H1 (cell line): ENCODE measurements at regions not wholly inside any gene's neighbourhood (a gene's known extent, or its start where the extent isn't known, plus 50 kb on each side); places are given as distances from the start of the nearest gene placed in this dataset.

Source experiments
- CTCF ChIA-PET: fragments of 300-600 bp; sonication (Branson Sonifier 250); formaldehyde crosslinking; loops from one replicate; lab custom pipeline; 2021; ENCODE audit not compliant: partially characterized antibody; lab: Charles Lee
- POLR2A ChIA-PET: fragments of 300-600 bp; sonication (Branson Sonifier 250); formaldehyde crosslinking; loops from one replicate; lab custom pipeline; 2021; ENCODE audit warnings: inconsistent platforms; ENCODE audit not compliant: partially characterized antibody; lab: Charles Lee
- DNase-seq, 2 experiments: peaks; one replicate each; pipeline versions ENCODE4 v3.0.0 to v3.0.0-alpha.2; 2010 to 2022; ENCODE audit warnings: low spot score in 2 of 2, low read depth in 1 of 2, mixed read lengths in 1 of 2
- FAIRE-seq: peaks from 2 replicates; lab custom pipeline; 2011; peaks lifted over from hg19 to GRCh38; lab: Jason Lieb, UNC
- H2AFZ ChIP-seq: 2 replicates; pipeline ENCODE4 v1.8.1; 2012; ENCODE audit warnings: low read length, inconsistent platforms
- H2AK5ac ChIP-seq: 2 replicates; pipeline ENCODE4 v1.6.1; 2013; ENCODE audit warnings: low read depth, low read length
- H2BK120ac ChIP-seq: replicated peaks from 2 replicates; pipeline ENCODE3; 2013; ENCODE audit warnings: low read depth, low read length, inconsistent platforms
- H2BK12ac ChIP-seq: 2 replicates; pipeline ENCODE4 v1.6.1; 2013; ENCODE audit warnings: low read depth, low read length
- H2BK15ac ChIP-seq: 2 replicates; pipeline ENCODE4 v1.6.1; 2013; ENCODE audit warnings: low read length
- H2BK20ac ChIP-seq: 2 replicates; pipeline ENCODE4 v1.6.1; 2013; ENCODE audit warnings: low read length
- H2BK5ac ChIP-seq: 2 replicates; pipeline ENCODE4 v1.6.1; 2013; ENCODE audit warnings: low read depth, low read length
- H3K14ac ChIP-seq: 2 replicates; pipeline ENCODE4 v1.6.1; 2013; ENCODE audit warnings: inconsistent platforms; ENCODE audit not compliant: insufficient read length
- H3K18ac ChIP-seq: 2 replicates; pipeline ENCODE4 v1.6.1; 2013; ENCODE audit warnings: low read length; ENCODE audit errors: extremely low read depth
- H3K23ac ChIP-seq: 2 replicates; pipeline ENCODE4 v1.6.1; 2013; ENCODE audit warnings: inconsistent platforms; ENCODE audit not compliant: insufficient read length
- H3K23me2 ChIP-seq: 2 replicates; pipeline ENCODE4 v1.6.1; 2013; ENCODE audit warnings: low read depth, low read length
- H3K27ac ChIP-seq: 2 replicates; pipeline ENCODE4 v1.6.1; 2011; ENCODE audit warnings: low read depth, low read length, inconsistent platforms
- H3K27me3 ChIP-seq, 4 experiments: replicated peaks in 1 of 4; 1 replicate in 1 of 4; 2 replicates in 3 of 4; pipeline versions ENCODE4 v1.6.1 to v1.8.1; 2011 to 2013; ENCODE audit warnings: low read length in 3 of 4, mild to moderate bottlenecking in 3 of 4, inconsistent platforms in 2 of 4, mixed read lengths in 2 of 4, moderate library complexity in 1 of 4; ENCODE audit not compliant: control insufficient read depth in 3 of 4, insufficient read depth in 3 of 4; ENCODE audit errors: extremely low read depth in 1 of 4
- H3K36me3 ChIP-seq, 4 experiments: 2 replicates each; pipeline versions ENCODE4 v1.6.1 to v1.8.1; 2011 to 2013; ENCODE audit warnings: mild to moderate bottlenecking in 4 of 4, low read length in 3 of 4, moderate library complexity in 2 of 4, control low read depth in 1 of 4, inconsistent platforms in 1 of 4; ENCODE audit not compliant: insufficient read depth in 4 of 4, control insufficient read depth in 2 of 4
- H3K4ac ChIP-seq: replicated peaks from 2 replicates; pipeline ENCODE3; 2013; ENCODE audit warnings: low read length, low read depth, mixed read lengths, inconsistent platforms; ENCODE audit not compliant: insufficient read length
- H3K4me1 ChIP-seq, 4 experiments: replicated peaks in 1 of 4; 1 replicate in 1 of 4; 2 replicates in 3 of 4; pipeline versions ENCODE4 v1.6.1 to v1.8.1; 2011 to 2013; ENCODE audit warnings: low read length in 3 of 4, inconsistent platforms in 2 of 4, mixed read lengths in 1 of 4; ENCODE audit not compliant: insufficient read depth in 4 of 4, control insufficient read depth in 3 of 4
- H3K4me2 ChIP-seq, 2 experiments: 2 replicates each; pipeline versions ENCODE4 v1.6.1 to v1.8.1; 2011 to 2013; ENCODE audit warnings: low read depth in 2 of 2, low read length in 2 of 2, control low read depth in 1 of 2, inconsistent platforms in 1 of 2, mild to moderate bottlenecking in 1 of 2; ENCODE audit not compliant: insufficient read depth in 1 of 2
- H3K4me3 ChIP-seq, 4 experiments: fragments of 200-600, 300-600 bp in 1 of 4; sonication (generic), shearing (Covaris generic), sonication (Bioruptor Twin) in 1 of 4; 2 replicates each; pipeline versions ENCODE4 v1.5.1 to v1.8.1; 2011 to 2016; ENCODE audit warnings: low read length in 4 of 4, low read depth in 3 of 4, control low read depth in 2 of 4, inconsistent platforms in 2 of 4, mild to moderate bottlenecking in 2 of 4, mixed read lengths in 1 of 4, moderate library complexity in 1 of 4; ENCODE audit not compliant: insufficient read depth in 2 of 4; ENCODE audit errors: extremely low read depth in 1 of 4
- H3K56ac ChIP-seq: replicated peaks from 2 replicates; pipeline ENCODE3; 2013; ENCODE audit warnings: low read depth, mild to moderate bottlenecking, mixed read lengths, low read length, inconsistent platforms; ENCODE audit not compliant: insufficient read length
- H3K79me1 ChIP-seq: 2 replicates; pipeline ENCODE4 v1.6.1; 2013; ENCODE audit warnings: low read depth, low read length, control low read depth
- H3K79me2 ChIP-seq, 2 experiments: 2 replicates each; pipeline versions ENCODE4 v1.6.1 to v1.8.1; 2012 to 2013; ENCODE audit warnings: low read length in 2 of 2, mild to moderate bottlenecking in 2 of 2, inconsistent platforms in 1 of 2; ENCODE audit not compliant: insufficient read depth in 2 of 2, control insufficient read depth in 1 of 2
- H3K9ac ChIP-seq, 4 experiments: replicated peaks in 1 of 4; 1 replicate in 1 of 4; 2 replicates in 3 of 4; pipeline versions ENCODE4 v1.6.1 to v1.8.1; 2011 to 2013; ENCODE audit warnings: low read depth in 3 of 4, low read length in 3 of 4, control low read depth in 2 of 4, mild to moderate bottlenecking in 2 of 4, moderate library complexity in 2 of 4, inconsistent platforms in 1 of 4; ENCODE audit errors: extremely low read depth in 1 of 4
- H3K9me3 ChIP-seq, 2 experiments: 2 replicates each; pipeline versions ENCODE4 v1.6.1 to v1.8.1; 2012 to 2013; ENCODE audit warnings: mild to moderate bottlenecking in 2 of 2, moderate library complexity in 2 of 2, control low read depth in 1 of 2, inconsistent platforms in 1 of 2, low read depth in 1 of 2, low read length in 1 of 2, mixed read lengths in 1 of 2; ENCODE audit not compliant: insufficient read depth in 2 of 2
- H4K20me1 ChIP-seq, 2 experiments: replicated peaks in 1 of 2; 2 replicates each; pipeline versions ENCODE3 to v1.8.1; 2011 to 2013; ENCODE audit warnings: inconsistent platforms in 2 of 2, low read length in 2 of 2, mild to moderate bottlenecking in 1 of 2; ENCODE audit not compliant: insufficient read depth in 2 of 2, control insufficient read depth in 1 of 2
- H4K5ac ChIP-seq: 2 replicates; pipeline ENCODE4 v1.6.1; 2013; ENCODE audit warnings: low read length, low read depth, mixed read lengths, inconsistent platforms; ENCODE audit not compliant: insufficient read length
- H4K8ac ChIP-seq: 2 replicates; pipeline ENCODE4 v1.8.0; 2013; ENCODE audit warnings: mild to moderate bottlenecking, moderate library complexity, low read length, inconsistent platforms; ENCODE audit not compliant: insufficient read depth; ENCODE audit errors: extremely low read depth
- H4K91ac ChIP-seq: replicated peaks from 2 replicates; pipeline ENCODE3; 2013; ENCODE audit warnings: low read length, mixed read lengths, inconsistent platforms; ENCODE audit not compliant: insufficient read length
- CEBPB ChIP-seq: IDR thresholded peaks from 2 replicates; pipeline ENCODE4 v1.6.1; 2012; ENCODE audit warnings: low read depth, low read length
- CREB1 ChIP-seq: IDR thresholded peaks from 2 replicates; pipeline ENCODE4 v1.6.1; 2012; ENCODE audit warnings: inconsistent platforms
- EGR1 ChIP-seq: IDR thresholded peaks from 2 replicates; pipeline ENCODE4 v1.6.1; 2011; ENCODE audit warnings: low read depth, low read length, borderline replicate concordance
- GABPA ChIP-seq: IDR thresholded peaks from 2 replicates; pipeline ENCODE4 v1.6.1; 2011; ENCODE audit warnings: mild to moderate bottlenecking, low read length, moderate library complexity, borderline replicate concordance; ENCODE audit not compliant: insufficient read depth
- GTF2F1 ChIP-seq: IDR thresholded peaks from 2 replicates; pipeline ENCODE4 v1.6.1; 2012; ENCODE audit warnings: low read depth, low read length, improper control_type of control experiment, borderline replicate concordance
- HDAC2 ChIP-seq, 2 experiments: fragments of 300-600 bp in 1 of 2; sonication (generic) in 1 of 2; IDR thresholded peaks; 2 replicates each; pipeline ENCODE4 v1.6.1; 2011 to 2012; ENCODE audit warnings: low read depth in 2 of 2, low read length in 2 of 2, mild to moderate bottlenecking in 2 of 2, moderate library complexity in 2 of 2, borderline replicate concordance in 1 of 2, inconsistent platforms in 1 of 2
- KDM4A ChIP-seq: IDR thresholded peaks from one replicate; pipeline ENCODE4 v1.7.1; 2012; ENCODE audit warnings: low read depth, mild to moderate bottlenecking, moderate library complexity, low read length, inconsistent platforms; ENCODE audit not compliant: severe bottlenecking
- NANOG ChIP-seq: IDR thresholded peaks from 2 replicates; pipeline ENCODE4 v1.6.1; 2011; ENCODE audit warnings: low read length, low read depth, mild to moderate bottlenecking, inconsistent platforms; ENCODE audit not compliant: insufficient read depth, poor library complexity, severe bottlenecking
- SP4 ChIP-seq: IDR thresholded peaks from 2 replicates; pipeline ENCODE4 v1.6.1; 2012; ENCODE audit warnings: low read length, inconsistent platforms
- TCF12 ChIP-seq: IDR thresholded peaks from 2 replicates; pipeline ENCODE4 v1.6.1; 2011; ENCODE audit warnings: low read depth, mild to moderate bottlenecking, low read length
- ZNF274 ChIP-seq: IDR thresholded peaks from 2 replicates; pipeline ENCODE4 v1.7.0; 2012; ENCODE audit warnings: low read length, borderline replicate concordance; ENCODE audit errors: extremely low read depth
- WGBS, 2 experiments: shearing (Covaris generic) in 1 of 2; methylation state at CpG; one replicate each; pipeline versions ENCODE4 v1.1.6 to v1.1.7; 2013 to 2015; ENCODE audit warnings: low lambda C conversion rate in 2 of 2, mixed read lengths in 2 of 2, inconsistent platforms in 1 of 2, low coverage in 1 of 2, missing lambda C conversion rate in 1 of 2; ENCODE audit not compliant: insufficient replicate concordance in 2 of 2, insufficient coverage in 1 of 2, insufficient read length in 1 of 2; ENCODE audit errors: extremely low coverage in 1 of 2, missing lambda C conversion rate in 1 of 2; 5-methylcytosine and 5-hydroxymethylcytosine counted together
- TF ChIP-seq, protein P1 (sequence below): IDR thresholded peaks from 2 replicates; pipeline ENCODE4 v1.6.1; 2011; ENCODE audit warnings: low read length, improper control_type of control experiment

- Histone ChIP-seq H2BK5ac (no peak overlapping the region), H2BK15ac (0 out of 2 replicates have a peak overlapping the region, but pooled peaks have one; percentile 66), H3K27me3 (no peaks in the 10 kb centered on the region), H3K27ac (no peak overlapping the region), H3K23ac (no peak overlapping the region), H2AK5ac (no peak overlapping the region), H3K36me3 (no peaks in the 10 kb centered on the region), H3K4ac (no peak overlapping the region), H2AFZ (no peak overlapping the region), H3K79me1 (no peaks in the 10 kb centered on the region), H4K8ac (no peak overlapping the region), H3K9ac (no peak overlapping the region), H3K4me1 (no peaks in the 10 kb centered on the region), H3K23me2 (no peaks in the 10 kb centered on the region), H4K20me1 (no peaks in the 10 kb centered on the region), H3K14ac (no peak overlapping the region), H4K91ac (no peak overlapping the region), H2BK120ac (no peak overlapping the region), H3K9me3 (0 out of 4 replicates have a peak, but pooled peaks cover 0 to 6% of the 10 kb centered on the region in 2 experiments), H4K5ac (no peak overlapping the region), H3K4me3 (no peak overlapping the region), H3K18ac (no peak overlapping the region), H3K56ac (no peak overlapping the region), H3K4me2 (no peak overlapping the region), H2BK20ac (no peak overlapping the region), H2BK12ac (no peak overlapping the region), H3K79me2 (no peaks in the 10 kb centered on the region)
- CTCF ChIA-PET, result interaction anchor here (0.5 to 1.7 kb wide), 3 partner anchors 13 to 61 kb away, joined by 3 read pairs; no protein-coding TSS in a partner anchor
- POLR2A ChIA-PET, result no interaction called here
- WGBS, 2 experiments, result 93% methylated on average over 1 of the region's 1 CpG; no CpG with 5 or more reads in 1 of the 2 experiments
- FAIRE-seq, result no peak
- no peak for DNase-seq
- TF ChIP-seq CEBPB (no peak), KDM4A (no peak), EGR1 (no peak), SP4 (no peak), TCF12 (no peak), ZNF274 (no peak), HDAC2 (IDR thresholded peaks at IDR 0.05; ENCODE audit: borderline replicate concordance in 1 of 2, low read depth in 2 of 2, low read length in 2 of 2) (no peak), GTF2F1 (no peak), NANOG (no peak), CREB1 (no peak), GABPA (no peak)
- TF ChIP-seq, protein P1, sequence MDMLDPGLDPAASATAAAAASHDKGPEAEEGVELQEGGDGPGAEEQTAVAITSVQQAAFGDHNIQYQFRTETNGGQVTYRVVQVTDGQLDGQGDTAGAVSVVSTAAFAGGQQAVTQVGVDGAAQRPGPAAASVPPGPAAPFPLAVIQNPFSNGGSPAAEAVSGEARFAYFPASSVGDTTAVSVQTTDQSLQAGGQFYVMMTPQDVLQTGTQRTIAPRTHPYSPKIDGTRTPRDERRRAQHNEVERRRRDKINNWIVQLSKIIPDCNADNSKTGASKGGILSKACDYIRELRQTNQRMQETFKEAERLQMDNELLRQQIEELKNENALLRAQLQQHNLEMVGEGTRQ, result no peak
Measured at GRCh38 chr21:38929142-38929541, 123.4 kb downstream of the ETS2 start.
